ENCODE measurements at regions not wholly inside any gene's neighbourhood (a gene's known extent, or its start where the extent isn't known, plus 50 kb on each side); places are given as distances from the start of the nearest gene placed in this dataset.

DNA sequence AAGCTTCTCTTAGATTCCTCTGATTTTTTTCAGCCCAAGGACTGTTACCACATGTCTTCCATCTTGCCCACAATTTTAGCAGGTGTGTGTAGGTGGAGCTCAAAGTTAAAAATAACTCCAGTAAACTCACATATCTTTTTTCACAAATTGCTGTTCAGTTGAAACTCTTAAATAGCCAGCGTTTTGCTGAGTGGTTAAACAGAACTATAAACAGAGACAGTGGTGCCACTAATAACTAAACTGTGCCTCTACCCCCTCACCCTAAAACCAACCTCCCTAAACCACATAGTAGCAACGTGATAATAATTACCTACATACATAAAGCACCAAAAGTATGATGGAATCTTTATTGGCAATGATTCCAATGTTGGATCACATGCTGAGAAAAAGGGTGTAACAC is 525.1 kb downstream of the PDCD6IP start:
- intact Hi-C loops (cut with micrococcal nuclease; ENCODE audit: unreplicated experiment) (no loop called here), in situ Hi-C loops (cut with HindIII; ENCODE audit: low pct_unique_long_range_greater_than_20kb, low sequenced_read_pairs) (no loop called here)
- BruUV-seq (replicated peaks) = no TSS peak
- TF ChIP-seq TCF7L2 (IDR thresholded peaks at IDR 0.05; ENCODE audit: low read depth, low read length) (no peak), SIN3A (IDR thresholded peaks at IDR 0.05; ENCODE audit: borderline replicate concordance, insufficient read depth, low read depth, low read length) (no peak), POLR2AphosphoS5 (IDR thresholded peaks at IDR 0.05; ENCODE audit: low read depth, low read length) (no peak)
- TF ChIP-seq, protein P1, sequence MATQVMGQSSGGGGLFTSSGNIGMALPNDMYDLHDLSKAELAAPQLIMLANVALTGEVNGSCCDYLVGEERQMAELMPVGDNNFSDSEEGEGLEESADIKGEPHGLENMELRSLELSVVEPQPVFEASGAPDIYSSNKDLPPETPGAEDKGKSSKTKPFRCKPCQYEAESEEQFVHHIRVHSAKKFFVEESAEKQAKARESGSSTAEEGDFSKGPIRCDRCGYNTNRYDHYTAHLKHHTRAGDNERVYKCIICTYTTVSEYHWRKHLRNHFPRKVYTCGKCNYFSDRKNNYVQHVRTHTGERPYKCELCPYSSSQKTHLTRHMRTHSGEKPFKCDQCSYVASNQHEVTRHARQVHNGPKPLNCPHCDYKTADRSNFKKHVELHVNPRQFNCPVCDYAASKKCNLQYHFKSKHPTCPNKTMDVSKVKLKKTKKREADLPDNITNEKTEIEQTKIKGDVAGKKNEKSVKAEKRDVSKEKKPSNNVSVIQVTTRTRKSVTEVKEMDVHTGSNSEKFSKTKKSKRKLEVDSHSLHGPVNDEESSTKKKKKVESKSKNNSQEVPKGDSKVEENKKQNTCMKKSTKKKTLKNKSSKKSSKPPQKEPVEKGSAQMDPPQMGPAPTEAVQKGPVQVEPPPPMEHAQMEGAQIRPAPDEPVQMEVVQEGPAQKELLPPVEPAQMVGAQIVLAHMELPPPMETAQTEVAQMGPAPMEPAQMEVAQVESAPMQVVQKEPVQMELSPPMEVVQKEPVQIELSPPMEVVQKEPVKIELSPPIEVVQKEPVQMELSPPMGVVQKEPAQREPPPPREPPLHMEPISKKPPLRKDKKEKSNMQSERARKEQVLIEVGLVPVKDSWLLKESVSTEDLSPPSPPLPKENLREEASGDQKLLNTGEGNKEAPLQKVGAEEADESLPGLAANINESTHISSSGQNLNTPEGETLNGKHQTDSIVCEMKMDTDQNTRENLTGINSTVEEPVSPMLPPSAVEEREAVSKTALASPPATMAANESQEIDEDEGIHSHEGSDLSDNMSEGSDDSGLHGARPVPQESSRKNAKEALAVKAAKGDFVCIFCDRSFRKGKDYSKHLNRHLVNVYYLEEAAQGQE (IDR thresholded peaks at IDR 0.05; ENCODE audit: insufficient read depth in 1 of 2, low read depth in 2 of 2, low read length in 1 of 2) = no peak
- TF ChIP-seq, protein P2, sequence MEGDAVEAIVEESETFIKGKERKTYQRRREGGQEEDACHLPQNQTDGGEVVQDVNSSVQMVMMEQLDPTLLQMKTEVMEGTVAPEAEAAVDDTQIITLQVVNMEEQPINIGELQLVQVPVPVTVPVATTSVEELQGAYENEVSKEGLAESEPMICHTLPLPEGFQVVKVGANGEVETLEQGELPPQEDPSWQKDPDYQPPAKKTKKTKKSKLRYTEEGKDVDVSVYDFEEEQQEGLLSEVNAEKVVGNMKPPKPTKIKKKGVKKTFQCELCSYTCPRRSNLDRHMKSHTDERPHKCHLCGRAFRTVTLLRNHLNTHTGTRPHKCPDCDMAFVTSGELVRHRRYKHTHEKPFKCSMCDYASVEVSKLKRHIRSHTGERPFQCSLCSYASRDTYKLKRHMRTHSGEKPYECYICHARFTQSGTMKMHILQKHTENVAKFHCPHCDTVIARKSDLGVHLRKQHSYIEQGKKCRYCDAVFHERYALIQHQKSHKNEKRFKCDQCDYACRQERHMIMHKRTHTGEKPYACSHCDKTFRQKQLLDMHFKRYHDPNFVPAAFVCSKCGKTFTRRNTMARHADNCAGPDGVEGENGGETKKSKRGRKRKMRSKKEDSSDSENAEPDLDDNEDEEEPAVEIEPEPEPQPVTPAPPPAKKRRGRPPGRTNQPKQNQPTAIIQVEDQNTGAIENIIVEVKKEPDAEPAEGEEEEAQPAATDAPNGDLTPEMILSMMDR (IDR thresholded peaks at IDR 0.05) = no peak
- ChIA-PET CTCF (no interaction called here), POLR2A (no interaction called here)
- no peak for DNase-seq (ENCODE audit: low read depth, low spot score)
- H3K4me3 ChIP-seq (ENCODE audit: low read depth in 2 of 2, low read length in 2 of 2) = no peak overlapping the region
- H3K27ac ChIP-seq (ENCODE audit: low read length) = no peak overlapping the region
- H3K27me3 ChIP-seq (ENCODE audit: control insufficient read depth, insufficient read depth, low read length) = no peaks in the 10 kb centered on the region
- H3K9me3 ChIP-seq (ENCODE audit: control insufficient read depth, insufficient read depth, low read depth, low read length) = no peaks in the 10 kb centered on the region
- H3K36me3 ChIP-seq (ENCODE audit: control insufficient read depth, insufficient read depth, low read length) = no peaks in the 10 kb centered on the region
- ATAC-seq = no peak
- no peaks in the 10 kb centered on the region for H3K4me1 ChIP-seq (ENCODE audit: control insufficient read depth, insufficient read depth, low read length)

DNA sequence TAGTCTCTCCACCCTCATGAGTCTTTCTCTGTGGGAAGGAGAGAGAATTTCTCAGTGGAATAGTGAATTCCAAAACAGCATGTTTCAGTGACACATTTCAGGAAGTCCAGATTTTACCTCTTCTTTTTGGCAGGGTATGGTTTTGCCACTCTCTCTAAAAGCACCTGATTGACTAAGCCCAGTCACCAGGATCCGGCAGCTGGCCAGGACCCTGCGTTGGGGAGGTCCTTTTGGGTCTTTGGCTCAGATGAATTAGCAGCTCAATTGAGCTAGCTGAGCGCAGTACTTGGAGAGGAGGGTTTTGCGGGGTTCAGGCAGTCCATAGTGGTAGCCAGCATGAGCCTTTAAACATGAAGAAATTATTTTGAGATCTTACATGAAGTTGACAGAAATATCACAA is 548.2 kb downstream of the PDCD6IP start:
- H3K4me1 ChIP-seq (ENCODE audit: control insufficient read depth, insufficient read depth, low read length) = no peaks in the 10 kb centered on the region
- in situ Hi-C loops (cut with HindIII; ENCODE audit: low pct_unique_long_range_greater_than_20kb, low sequenced_read_pairs) = no loop called here
- CTCF ChIA-PET = no interaction called here

More for the DNA sequence above, 548.2 kb downstream of the PDCD6IP start:
- Histone ChIP-seq H3K4me3 (ENCODE audit: low read depth in 2 of 2, low read length in 2 of 2) (no peak overlapping the region), H3K9me3 (ENCODE audit: control insufficient read depth, insufficient read depth, low read depth, low read length) (no peaks in the 10 kb centered on the region), H3K36me3 (ENCODE audit: control insufficient read depth, insufficient read depth, low read length) (no peaks in the 10 kb centered on the region), H3K27ac (ENCODE audit: low read length) (no peak overlapping the region), H3K27me3 (ENCODE audit: control insufficient read depth, insufficient read depth, low read length) (no peaks in the 10 kb centered on the region)
- no peak for ATAC-seq
- BruUV-seq (replicated peaks) = no TSS peak
- intact Hi-C loops (cut with micrococcal nuclease; ENCODE audit: unreplicated experiment) = no loop called here
- DNase-seq (ENCODE audit: low read depth, low spot score) = no peak
- TF ChIP-seq, protein P1 (IDR thresholded peaks at IDR 0.05; ENCODE audit: insufficient read depth in 1 of 2, low read depth in 2 of 2, low read length in 1 of 2) = no peak
- TF ChIP-seq, protein P2 (IDR thresholded peaks at IDR 0.05) = no peak
- no peak for TF ChIP-seq SIN3A (IDR thresholded peaks at IDR 0.05; ENCODE audit: borderline replicate concordance, insufficient read depth, low read depth, low read length)
- TF ChIP-seq POLR2AphosphoS5 (IDR thresholded peaks at IDR 0.05; ENCODE audit: low read depth, low read length) = no peak
- no peak for TF ChIP-seq TCF7L2 (IDR thresholded peaks at IDR 0.05; ENCODE audit: low read depth, low read length)
- POLR2A ChIA-PET = no interaction called here
